ENCODE measurements at regions not wholly inside any gene's neighbourhood (a gene's known extent, or its start where the extent isn't known, plus 50 kb on each side); places are given as distances from the start of the nearest gene placed in this dataset.

- BruUV-seq (replicated peaks): no TSS peak
- Histone ChIP-seq H3K27ac (ENCODE audit: extremely low read length, insufficient read depth, low read length) (no peak overlapping the region), H3K9me3 (ENCODE audit: low read length) (peaks cover 41% of the 10 kb centered on the region), H3K9ac (ENCODE audit: insufficient read depth, low read depth, low read length) (no peak overlapping the region), H3K4me2 (ENCODE audit: low read depth, low read length) (no peak overlapping the region), H3K27me3 (ENCODE audit: control insufficient read depth in 1 of 2, insufficient read depth in 2 of 2, low read length in 2 of 2) (no peaks in the 10 kb centered on the region), H3K36me3 (replicated peaks in 1 of 2; ENCODE audit: control insufficient read depth in 1 of 2, insufficient read depth in 2 of 2, low read length in 2 of 2) (no peaks in the 10 kb centered on the region), H3K4me1 (ENCODE audit: insufficient read depth, low read length) (no peaks in the 10 kb centered on the region), H4K20me1 (ENCODE audit: insufficient read depth, low read length) (no peaks in the 10 kb centered on the region), H3K79me2 (ENCODE audit: insufficient read depth, low read length) (no peaks in the 10 kb centered on the region), H2AFZ (ENCODE audit: low read length) (no peak overlapping the region), H3K4me3 (replicated peaks in 1 of 3; ENCODE audit: insufficient read depth in 1 of 3, low read depth in 2 of 3, low read length in 3 of 3) (no peak overlapping the region)
- CTCF ChIA-PET (ENCODE audit: low intra/inter-chr PET ratio, low total read pairs): no interaction called here
- FAIRE-seq (no peak), ATAC-seq (no peak), DNase-seq (ENCODE audit: low spot score) (no peak)
- POLR2A ChIA-PET: no interaction called here
- intact Hi-C loops (cut with micrococcal nuclease; ENCODE audit: unreplicated experiment): no loop called here
- 0% methylated on average over 1 of the region's 1 CpG for WGBS (ENCODE audit: low lambda C conversion rate)
- no peak for TF ChIP-seq HDAC2 (CRISPR knock-in tag; IDR thresholded peaks at IDR 0.05)
- TF ChIP-seq, protein P1, sequence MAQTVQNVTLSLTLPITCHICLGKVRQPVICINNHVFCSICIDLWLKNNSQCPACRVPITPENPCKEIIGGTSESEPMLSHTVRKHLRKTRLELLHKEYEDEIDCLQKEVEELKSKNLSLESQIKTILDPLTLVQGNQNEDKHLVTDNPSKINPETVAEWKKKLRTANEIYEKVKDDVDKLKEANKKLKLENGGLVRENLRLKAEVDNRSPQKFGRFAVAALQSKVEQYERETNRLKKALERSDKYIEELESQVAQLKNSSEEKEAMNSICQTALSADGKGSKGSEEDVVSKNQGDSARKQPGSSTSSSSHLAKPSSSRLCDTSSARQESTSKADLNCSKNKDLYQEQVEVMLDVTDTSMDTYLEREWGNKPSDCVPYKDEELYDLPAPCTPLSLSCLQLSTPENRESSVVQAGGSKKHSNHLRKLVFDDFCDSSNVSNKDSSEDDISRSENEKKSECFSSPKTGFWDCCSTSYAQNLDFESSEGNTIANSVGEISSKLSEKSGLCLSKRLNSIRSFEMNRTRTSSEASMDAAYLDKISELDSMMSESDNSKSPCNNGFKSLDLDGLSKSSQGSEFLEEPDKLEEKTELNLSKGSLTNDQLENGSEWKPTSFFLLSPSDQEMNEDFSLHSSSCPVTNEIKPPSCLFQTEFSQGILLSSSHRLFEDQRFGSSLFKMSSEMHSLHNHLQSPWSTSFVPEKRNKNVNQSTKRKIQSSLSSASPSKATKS (CRISPR knock-in tag; IDR thresholded peaks at IDR 0.05): no peak
- no peak for TF ChIP-seq ZNF432 (CRISPR knock-in tag; IDR thresholded peaks at IDR 0.05; ENCODE audit: borderline replicate concordance)
- no peak for TF ChIP-seq BCL6 (CRISPR knock-in tag; IDR thresholded peaks at IDR 0.05)
- no peak for TF ChIP-seq ZSCAN20 (CRISPR knock-in tag; IDR thresholded peaks at IDR 0.05; ENCODE audit: borderline replicate concordance)
- TF ChIP-seq MIER2 (CRISPR knock-in tag; IDR thresholded peaks at IDR 0.05): no peak
- TF ChIP-seq SKIL (CRISPR knock-in tag; IDR thresholded peaks at IDR 0.05; ENCODE audit: borderline replicate concordance): no peak
- TF ChIP-seq ZNF546 (CRISPR knock-in tag; conservative IDR thresholded peaks at IDR 0.05): no peak
- TF ChIP-seq TCF7L2 (IDR thresholded peaks at IDR 0.05; ENCODE audit: low read depth, low read length): no peak
- no peak for TF ChIP-seq ZNF891 (CRISPR knock-in tag; IDR thresholded peaks at IDR 0.05)
- TF ChIP-seq, protein P2, sequence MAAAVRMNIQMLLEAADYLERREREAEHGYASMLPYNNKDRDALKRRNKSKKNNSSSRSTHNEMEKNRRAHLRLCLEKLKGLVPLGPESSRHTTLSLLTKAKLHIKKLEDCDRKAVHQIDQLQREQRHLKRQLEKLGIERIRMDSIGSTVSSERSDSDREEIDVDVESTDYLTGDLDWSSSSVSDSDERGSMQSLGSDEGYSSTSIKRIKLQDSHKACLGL (CRISPR knock-in tag; IDR thresholded peaks at IDR 0.05): no peak
- TF ChIP-seq ARNTL (CRISPR knock-in tag; IDR thresholded peaks at IDR 0.05): no peak
- TF ChIP-seq DMAP1 (CRISPR knock-in tag; IDR thresholded peaks at IDR 0.05): no peak
- TF ChIP-seq ZNF12 (CRISPR knock-in tag; IDR thresholded peaks at IDR 0.05): no peak
- TF ChIP-seq NFKBIZ (CRISPR knock-in tag; IDR thresholded peaks at IDR 0.05): no peak
- TF ChIP-seq SOX6 (IDR thresholded peaks at IDR 0.05): no peak
- no peak for TF ChIP-seq SOX6 (CRISPR knock-in tag; IDR thresholded peaks at IDR 0.05)
- TF ChIP-seq STAT5B (CRISPR knock-in tag; IDR thresholded peaks at IDR 0.05): no peak
- TF ChIP-seq ZNF747 (CRISPR knock-in tag; IDR thresholded peaks at IDR 0.05; ENCODE audit: borderline replicate concordance): no peak
- no peak for TF ChIP-seq POLR2AphosphoS5 (IDR thresholded peaks at IDR 0.05; ENCODE audit: low read depth, low read length)
- in situ Hi-C loops (cut with HindIII; ENCODE audit: extremely low pct_ligation_motif_present, low pct_unique_long_range_greater_than_20kb): no loop called here
These were observed 746.3 kb downstream of the CDH18 start for GRCh38 chr5:19241690-19242089.

Data from HepG2 (cell line).